OCI-LY1 (cell line): ENCODE measurements at regions not wholly inside any gene's neighbourhood (a gene's known extent, or its start where the extent isn't known, plus 50 kb on each side); places are given as distances from the start of the nearest gene placed in this dataset.

Experiments used
- H2AFZ ChIP-seq: fragments of 200-600 bp; sonication (generic), shearing (Covaris generic); 2 replicates; pipeline ENCODE4 v1.6.0; 2014; ENCODE audit warnings: antibody characterized with exemption, mild to moderate bottlenecking, low read length
- H3F3A ChIP-seq: fragments of 200-600 bp; sonication (generic), shearing (Covaris generic); 2 replicates; pipeline ENCODE4 v1.6.0; 2014; ENCODE audit warnings: mild to moderate bottlenecking, antibody characterized with exemption, low read length, moderate library complexity; ENCODE audit not compliant: insufficient read depth
- H3K27ac ChIP-seq: fragments of 200-600 bp; sonication (generic); 2 replicates; pipeline ENCODE4 v1.5.1; 2014; ENCODE audit warnings: low read length, mixed run types, mild to moderate bottlenecking, low read depth; ENCODE audit not compliant: poor library complexity, severe bottlenecking
- H3K27me3 ChIP-seq: fragments of 200-600 bp; sonication (generic); 2 replicates; pipeline ENCODE4 v1.6.0; 2014; ENCODE audit warnings: antibody characterized with exemption, mild to moderate bottlenecking, low read length, moderate library complexity; ENCODE audit not compliant: insufficient read depth
- H3K36me3 ChIP-seq: fragments of 200-600 bp; sonication (generic); 2 replicates; pipeline ENCODE4 v1.6.1; 2014; ENCODE audit warnings: mild to moderate bottlenecking, antibody characterized with exemption, low read length, moderate library complexity, mixed read lengths; ENCODE audit not compliant: insufficient read depth
- H3K4me1 ChIP-seq: fragments of 200-600 bp; sonication (generic); 2 replicates; pipeline ENCODE4 v1.5.1; 2014; ENCODE audit warnings: mild to moderate bottlenecking, low read length, moderate library complexity; ENCODE audit not compliant: insufficient read depth, severe bottlenecking
- H3K4me2 ChIP-seq: fragments of 200-600 bp; sonication (generic), shearing (Covaris generic); 2 replicates; pipeline ENCODE4 v1.6.1; 2014; ENCODE audit warnings: low read length
- H3K4me3 ChIP-seq: fragments of 200-600 bp; sonication (generic); 2 replicates; pipeline ENCODE4 v1.5.1; 2014; ENCODE audit warnings: low read length, low read depth, mild to moderate bottlenecking, mixed read lengths; ENCODE audit not compliant: poor library complexity, severe bottlenecking
- H3K79me2 ChIP-seq: fragments of 200-600 bp; shearing (Covaris generic); 2 replicates; pipeline ENCODE4 v1.6.1; 2016; ENCODE audit warnings: mixed run types, low read length, mixed read lengths; ENCODE audit not compliant: insufficient read depth
- H3K9ac ChIP-seq: fragments of 200-600 bp; sonication (generic), shearing (Covaris generic); 2 replicates; pipeline ENCODE4 v1.6.1; 2014; ENCODE audit warnings: mild to moderate bottlenecking, low read length, mixed read lengths
- H3K9me2 ChIP-seq: fragments of 200-600 bp; sonication (generic), shearing (Covaris generic); 2 replicates; pipeline ENCODE4 v1.6.1; 2014; ENCODE audit warnings: low read depth, mild to moderate bottlenecking, low read length, mixed read lengths
- H3K9me3 ChIP-seq: fragments of 200-600 bp; shearing (Covaris generic); 2 replicates; pipeline ENCODE4 v1.6.1; 2014; ENCODE audit warnings: low read length, mixed read lengths
- H4K20me1 ChIP-seq: fragments of 200-600 bp; sonication (generic), shearing (Covaris generic); 2 replicates; pipeline ENCODE4 v1.6.0; 2016; ENCODE audit warnings: mild to moderate bottlenecking, low read length; ENCODE audit not compliant: insufficient read depth
- CTCF ChIP-seq: fragments of 200-600 bp; sonication (generic), shearing (Covaris generic); IDR thresholded peaks from 2 replicates; pipeline ENCODE4 v1.5.1; 2017; ENCODE audit warnings: mild to moderate bottlenecking, antibody characterized with exemption, low read length, moderate library complexity, mixed read lengths
- EZH2 ChIP-seq: fragments of 200-600 bp; sonication (generic), shearing (Covaris generic); IDR thresholded peaks from 2 replicates; pipeline ENCODE4 v1.8.0; 2017; ENCODE audit warnings: borderline replicate concordance, mixed run types, mild to moderate bottlenecking, antibody characterized with exemption, low read length, moderate library complexity, mixed read lengths

- Histone ChIP-seq H3K4me3 (no peak overlapping the region), H3K4me2 (no peak overlapping the region), H3K9ac (no peak overlapping the region), H3K27ac (no peak overlapping the region), H3K27me3 (no peaks in the 10 kb centered on the region), H4K20me1 (no peaks in the 10 kb centered on the region), H3K36me3 (no peaks in the 10 kb centered on the region), H3F3A (no peaks in the 10 kb centered on the region), H2AFZ (no peak overlapping the region), H3K9me2 (no peaks in the 10 kb centered on the region), H3K4me1 (no peaks in the 10 kb centered on the region), H3K79me2 (no peaks in the 10 kb centered on the region), H3K9me3 (no peaks in the 10 kb centered on the region)
- no peak for TF ChIP-seq EZH2
- TF ChIP-seq CTCF: no peak
These were observed 155.4 kb downstream of the TMX1 start for GRCh38 chr14:51395361-51395849.

- Histone ChIP-seq H3K36me3 (no peaks in the 10 kb centered on the region), H3K27me3 (no peaks in the 10 kb centered on the region), H3K4me3 (no peak overlapping the region), H3K9me3 (no peaks in the 10 kb centered on the region), H3K9ac (no peak overlapping the region), H3K9me2 (no peaks in the 10 kb centered on the region), H3K27ac (no peak overlapping the region), H3K4me1 (no peaks in the 10 kb centered on the region), H4K20me1 (no peaks in the 10 kb centered on the region), H3F3A (no peaks in the 10 kb centered on the region), H3K4me2 (no peak overlapping the region), H3K79me2 (no peaks in the 10 kb centered on the region), H2AFZ (no peak overlapping the region)
- TF ChIP-seq CTCF (no peak), EZH2 (no peak)
These were observed 156.3 kb downstream of the TMX1 start for GRCh38 chr14:51396222-51396815.

GRCh38 chr14:51398898-51399297 lies 158.9 kb downstream of the TMX1 start:
- no peak overlapping the region for H3K4me2 ChIP-seq
- H4K20me1 ChIP-seq: no peaks in the 10 kb centered on the region
- no peaks in the 10 kb centered on the region for H3K9me2 ChIP-seq
- H3K9me3 ChIP-seq: no peaks in the 10 kb centered on the region
- no peak overlapping the region for H3K27ac ChIP-seq
- H3K4me1 ChIP-seq: no peaks in the 10 kb centered on the region
- no peaks in the 10 kb centered on the region for H3F3A ChIP-seq
- H3K79me2 ChIP-seq: no peaks in the 10 kb centered on the region
- H3K4me3 ChIP-seq: no peak overlapping the region
- no peak overlapping the region for H3K9ac ChIP-seq
- no peaks in the 10 kb centered on the region for H3K27me3 ChIP-seq
- no peaks in the 10 kb centered on the region for H3K36me3 ChIP-seq
- H2AFZ ChIP-seq: no peak overlapping the region
- TF ChIP-seq EZH2 (no peak), CTCF (no peak)
